Motor neuron (in vitro differentiated cells): ENCODE measurements at regions not wholly inside any gene's neighbourhood (a gene's known extent, or its start where the extent isn't known, plus 50 kb on each side); places are given as distances from the start of the nearest gene placed in this dataset.
"Not testable (repeated sequence)": the region's sequence is repeated elsewhere in the genome, so short reads cannot be mapped to it uniquely, and the experiment has no call there.

Source experiments
- ATAC-seq, 8 experiments: fragments of 200-7000 bp; cut with Tn5 transposase; replicated peaks in 6 of 8; 2 replicates each; pipeline ENCODE4 v1.8.0; 2021; ENCODE audit warnings: mild to moderate bottlenecking in 8 of 8, moderate library complexity in 8 of 8
- H3K27ac ChIP-seq, 2 donors: fragments of 250-450 bp; sonication (Bioruptor Pico); 2 replicates each; pipeline ENCODE4 v1.9.0; 2021; ENCODE audit warnings: antibody characterized with exemption in 2 of 2, mild to moderate bottlenecking in 2 of 2, moderate library complexity in 1 of 2
- H3K4me1 ChIP-seq, 2 donors: fragments of 250-450 bp; sonication (Bioruptor Pico); replicated peaks in 1 of 2; 2 replicates each; pipeline ENCODE4 v1.6.1; 2021; ENCODE audit warnings: antibody characterized with exemption in 2 of 2, mild to moderate bottlenecking in 2 of 2, moderate library complexity in 1 of 2
- H3K4me3 ChIP-seq, 5 donors: fragments of 250-450 bp; sonication (Bioruptor Pico); 2 replicates each; pipeline ENCODE4 v1.9.0; 2021; ENCODE audit warnings: antibody characterized with exemption in 5 of 5, mild to moderate bottlenecking in 5 of 5, moderate library complexity in 4 of 5
- WGBS, 10 experiments: fragments of 450-650 bp; shearing (Covaris generic); methylation state at CpG; one replicate each; pipeline ENCODE4 v1.0.0; 2022; 5-methylcytosine and 5-hydroxymethylcytosine counted together
- in situ Hi-C, 9 experiments: fragments of 400-800 bp; cut with MboI; loops; one replicate each; pipeline ENCODE4 v1.15.0; 2021; ENCODE audit warnings: low sequenced_read_pairs in 9 of 9, low pct_unique_long_range_greater_than_20kb in 2 of 9; ENCODE audit not compliant: unreplicated experiment in 9 of 9

DNA sequence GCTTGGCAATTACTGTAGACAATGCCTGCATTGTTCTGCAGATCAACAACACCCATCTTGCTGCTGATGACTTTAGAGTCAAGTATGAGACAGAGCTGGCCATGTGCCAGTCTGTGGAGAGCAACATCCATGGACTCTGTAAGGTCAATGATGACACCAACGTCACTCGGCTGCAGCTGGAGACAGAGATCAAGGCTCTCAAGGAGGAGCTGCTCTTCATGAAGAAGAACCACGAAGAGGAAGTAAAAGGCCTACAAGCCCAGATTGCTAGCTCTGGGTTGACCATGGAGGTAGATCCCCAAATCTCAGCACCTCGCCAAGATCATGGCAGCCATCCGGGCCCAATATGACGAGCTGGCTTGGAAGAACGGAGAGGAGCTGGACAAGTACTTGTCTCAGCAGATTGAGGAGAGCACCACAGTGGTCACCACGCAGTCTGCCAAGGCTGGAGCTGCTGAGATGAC, 69.4 kb upstream of the RTL6 start:
- in situ Hi-C loops, result not testable (repeated sequence)

DNA sequence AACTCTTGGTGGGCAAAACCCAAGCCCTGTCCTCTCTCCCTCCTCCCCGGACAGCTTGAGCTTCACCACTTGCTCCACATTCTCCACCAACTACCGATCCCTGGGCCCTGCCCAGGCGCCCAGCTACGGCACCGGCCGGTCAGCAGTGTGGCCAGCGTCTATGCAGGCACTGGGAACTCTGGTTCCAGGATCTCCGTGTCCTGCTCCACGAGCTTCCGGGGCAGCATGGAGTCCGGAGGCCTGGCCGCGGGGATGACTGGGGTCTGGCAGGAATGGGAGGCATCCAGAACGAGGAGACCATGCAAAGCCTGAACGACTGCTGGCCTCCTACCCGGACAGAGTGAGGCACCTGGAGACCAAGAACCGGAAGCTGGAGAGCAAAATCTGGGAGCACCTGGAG, 68.9 kb upstream of the RTL6 start:
- in situ Hi-C loops, result no loop called here
- H3K4me3 ChIP-seq, result no peak overlapping the region
- ATAC-seq, result no peak
- 75 to 97% (median 88%) methylated on average over 2 to 8 of the region's 17 CpGs; no CpG with 5 or more reads in 5 of the 10 experiments for WGBS, 10 experiments
- H3K4me1 ChIP-seq, result peaks cover 0 to 12% of the 10 kb centered on the region in 2 donors
- H3K27ac ChIP-seq, result no peak overlapping the region

More for the DNA sequence above, 69.4 kb upstream of the RTL6 start:
- not testable (repeated sequence) for H3K27ac ChIP-seq, H3K4me3 ChIP-seq, ATAC-seq
- WGBS, 10 experiments, result 60 to 91% (median 82%) methylated on average over 1 to 7 of the region's 8 CpGs; no CpG with 5 or more reads in 4 of the 10 experiments
- peaks cover 0 to 16% of the 10 kb centered on the region in 2 donors for H3K4me1 ChIP-seq

DNA sequence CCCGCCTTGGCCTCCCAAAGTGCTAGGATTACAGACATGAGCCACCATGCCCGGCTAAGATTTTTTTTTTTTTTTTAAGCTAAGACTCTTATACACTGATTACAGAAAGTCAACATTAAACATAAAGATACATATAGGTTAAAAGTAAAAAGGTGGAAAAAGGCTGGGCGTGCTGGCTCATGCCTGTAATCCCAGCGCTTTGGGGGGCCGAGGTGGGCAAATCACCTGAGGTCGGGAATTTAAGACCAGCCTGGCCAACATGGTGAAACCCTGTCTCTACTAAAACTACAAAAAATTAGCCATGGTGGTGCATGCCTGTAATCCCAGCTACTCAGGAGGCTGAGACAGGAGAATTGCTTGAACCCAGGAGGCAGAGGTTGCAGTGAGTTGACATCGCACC, 64.6 kb upstream of the RTL6 start:
- ATAC-seq, H3K4me1 ChIP-seq, H3K4me3 ChIP-seq, H3K27ac ChIP-seq, in situ Hi-C loops: not testable (repeated sequence)
- WGBS, 10 experiments, result 78 to 100% (median 93%) methylated on average over 1 to 7 of the region's 7 CpGs; no CpG with 5 or more reads in 1 of the 10 experiments

DNA sequence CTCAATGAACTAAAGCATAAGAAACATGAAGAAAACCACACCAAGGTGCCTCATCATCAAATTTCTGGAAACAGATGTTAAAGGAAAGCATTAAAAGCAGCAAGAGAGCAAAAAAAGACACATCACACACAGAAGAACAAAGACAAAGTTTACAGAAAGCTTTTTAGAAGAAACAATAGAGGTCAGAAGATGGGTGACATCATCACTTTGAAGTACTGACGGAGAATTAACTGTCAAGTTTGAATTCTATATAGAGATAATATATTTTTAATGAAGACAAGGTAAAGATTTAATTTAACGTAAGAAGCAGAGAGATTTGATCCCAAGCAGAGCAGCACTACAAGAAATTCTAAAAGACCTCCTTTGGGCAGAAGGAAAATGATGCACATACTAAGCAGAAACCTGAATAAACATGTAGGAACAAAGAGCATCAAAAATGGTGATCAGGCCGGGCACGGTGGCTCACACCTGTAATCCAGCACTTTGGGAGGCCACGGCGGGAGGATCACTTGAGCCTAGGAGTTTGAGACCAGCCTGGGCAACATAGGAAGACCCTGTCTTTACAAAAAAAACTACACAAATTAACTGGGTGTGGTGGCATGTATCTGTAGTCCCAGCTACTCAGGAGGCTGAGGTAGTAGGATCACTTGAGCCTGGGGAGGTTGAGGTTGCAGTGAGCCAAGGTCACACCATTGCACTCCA, 63.3 kb upstream of the RTL6 start:
- WGBS, 10 experiments, result 67 to 100% (median 90%) methylated on average over 2 to 6 of the region's 6 CpGs
- Histone ChIP-seq H3K4me3 (no peak overlapping the region), H3K27ac (no peak overlapping the region), H3K4me1 (no peaks in the 10 kb centered on the region)
- in situ Hi-C loops, result no loop called here
- ATAC-seq, result no peak

DNA sequence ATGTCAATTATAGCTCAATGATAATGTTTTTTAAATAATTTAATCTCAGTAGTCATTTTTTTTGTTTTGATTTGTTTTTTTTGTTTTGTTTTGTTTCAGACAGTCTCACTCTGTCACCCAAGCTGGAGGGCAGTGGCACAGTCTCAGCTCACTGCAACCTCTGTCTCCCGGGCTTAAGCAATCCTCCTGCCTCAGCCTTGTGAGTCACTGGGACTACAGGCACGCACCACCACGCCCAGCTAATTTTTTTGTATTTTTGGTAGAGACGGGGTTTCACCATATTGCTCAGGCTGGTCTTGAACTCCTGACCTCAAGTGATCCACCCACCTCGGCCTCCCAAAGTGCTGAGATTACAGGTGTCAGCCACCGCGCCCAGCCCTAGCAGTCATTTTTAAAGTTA, 60.6 kb upstream of the RTL6 start:
- in situ Hi-C loops, H3K4me1 ChIP-seq, H3K27ac ChIP-seq, H3K4me3 ChIP-seq: not testable (repeated sequence)
- ATAC-seq, result peak in 2 of 8 experiments; percentile 96 to 100
- 4 to 100% (median 88%) methylated on average over 1 to 7 of the region's 7 CpGs; no CpG with 5 or more reads in 2 of the 10 experiments for WGBS, 10 experiments

DNA sequence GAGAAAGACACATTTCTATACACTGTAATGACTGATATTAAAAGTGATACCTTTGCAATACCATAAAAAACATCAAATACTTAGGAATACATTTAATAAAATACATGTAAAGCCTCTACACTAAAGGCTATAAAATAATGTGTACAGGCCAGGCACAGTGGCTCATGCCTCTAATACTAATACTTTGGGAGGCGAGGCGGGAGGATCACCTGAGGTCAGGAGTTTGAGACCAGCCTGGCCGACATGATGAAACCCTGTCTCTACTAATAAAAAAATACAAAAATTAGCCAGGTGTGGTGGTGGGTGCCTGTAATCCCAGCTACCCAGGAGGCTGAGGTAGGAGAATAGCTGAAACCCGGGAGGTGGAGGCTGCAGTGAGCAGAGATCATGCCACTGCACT, 59.8 kb upstream of the RTL6 start:
- in situ Hi-C loops, H3K4me1 ChIP-seq, H3K4me3 ChIP-seq, H3K27ac ChIP-seq, ATAC-seq: not testable (repeated sequence)
- WGBS, 10 experiments, result 82 to 100% (median 96%) methylated on average over 1 to 3 of the region's 4 CpGs; no CpG with 5 or more reads in 3 of the 10 experiments

DNA sequence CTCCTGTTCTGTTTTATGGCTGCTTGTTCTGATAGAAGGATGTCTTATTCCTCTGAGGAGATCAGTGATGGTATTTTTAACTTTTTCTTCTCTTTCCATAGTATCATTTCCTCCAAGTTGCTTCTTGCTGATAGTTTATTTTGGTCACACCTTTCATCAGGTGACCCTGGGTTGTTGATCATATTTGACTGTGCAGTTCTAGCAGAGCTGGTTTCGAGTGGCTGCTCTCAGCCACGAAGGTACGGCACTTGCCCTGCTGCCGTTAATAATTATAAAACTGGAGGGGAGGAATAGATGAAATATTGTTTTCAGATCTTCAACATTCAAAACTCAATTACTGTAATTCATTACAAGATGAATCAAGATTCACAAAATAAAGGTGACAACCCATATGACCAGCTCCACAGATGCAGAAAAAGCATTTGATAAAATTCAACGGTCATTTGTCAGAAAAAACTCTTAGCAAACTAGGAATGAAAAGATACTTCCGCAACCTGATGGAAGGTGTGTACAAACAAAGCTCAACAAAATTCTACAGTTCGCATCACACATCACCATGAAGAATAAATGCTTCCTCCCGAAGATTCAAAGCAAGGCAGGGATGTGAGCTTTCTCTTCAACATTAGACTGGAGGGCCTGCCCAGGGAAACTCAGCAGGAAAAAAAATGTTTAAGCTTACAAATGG, 59.2 kb upstream of the RTL6 start:
- Histone ChIP-seq H3K4me3 (no peak overlapping the region), H3K27ac (no peak overlapping the region), H3K4me1 (no peaks in the 10 kb centered on the region)
- in situ Hi-C loops, result no loop called here
- no peak for ATAC-seq
- 85 to 96% (median 91%) methylated on average over 3 to 8 of the region's 8 CpGs; no CpG with 5 or more reads in 1 of the 10 experiments for WGBS, 10 experiments

DNA sequence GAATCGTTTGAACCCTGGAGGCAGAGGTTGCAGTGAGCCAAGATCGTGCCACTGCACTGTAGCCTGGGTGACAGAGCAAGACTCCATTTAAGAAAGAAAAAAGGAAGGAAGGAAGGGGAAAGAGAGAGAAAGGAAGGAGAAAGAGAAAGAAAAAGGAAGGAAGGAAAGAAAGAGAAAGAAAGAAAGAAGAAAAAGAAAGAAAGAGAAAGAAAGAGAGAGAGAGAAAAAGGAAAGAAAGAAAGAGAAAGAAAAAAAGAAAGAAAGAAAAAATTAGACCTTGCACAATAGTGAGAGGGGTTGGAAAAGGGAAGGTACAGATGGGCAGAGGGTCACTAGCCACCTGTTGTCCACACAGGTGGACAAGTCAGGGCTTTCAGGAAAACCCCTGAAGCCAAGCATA, 57.6 kb upstream of the RTL6 start:
- 35 to 90% (median 71%) methylated on average over 2 of the region's 2 CpGs for WGBS, 10 experiments
- no peak overlapping the region for H3K27ac ChIP-seq
- peaks cover 3 to 7% of the 10 kb centered on the region in 2 donors for H3K4me1 ChIP-seq
- in situ Hi-C loops, result no loop called here
- no peak overlapping the region for H3K4me3 ChIP-seq
- no peak for ATAC-seq

DNA sequence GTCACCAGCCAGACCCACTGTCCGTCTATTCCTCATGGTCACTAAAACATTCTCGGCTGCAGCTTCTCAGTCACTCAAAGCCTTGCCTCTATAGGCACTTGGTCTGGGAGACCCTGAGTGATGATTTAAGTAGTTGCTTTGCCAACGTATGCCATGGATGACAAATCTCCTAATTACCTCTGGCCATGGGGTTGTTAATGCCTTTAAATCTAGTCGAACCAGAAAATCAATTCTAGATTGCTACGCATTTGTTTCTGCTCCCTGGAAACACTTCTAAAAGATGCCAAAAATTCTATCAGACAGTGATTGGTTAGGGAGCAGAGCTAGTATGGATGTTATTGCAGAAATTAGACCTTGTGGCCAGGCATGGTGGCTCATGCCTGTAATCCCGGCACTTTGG, 57.0 kb upstream of the RTL6 start:
- ATAC-seq, result no peak
- WGBS, 10 experiments, result 60 to 100% (median 70%) methylated on average over 2 to 6 of the region's 6 CpGs; no CpG with 5 or more reads in 2 of the 10 experiments
- Histone ChIP-seq H3K4me1 (peaks cover 6 to 11% of the 10 kb centered on the region in 2 donors), H3K27ac (no peak overlapping the region), H3K4me3 (no peak overlapping the region)
- in situ Hi-C loops, result no loop called here

DNA sequence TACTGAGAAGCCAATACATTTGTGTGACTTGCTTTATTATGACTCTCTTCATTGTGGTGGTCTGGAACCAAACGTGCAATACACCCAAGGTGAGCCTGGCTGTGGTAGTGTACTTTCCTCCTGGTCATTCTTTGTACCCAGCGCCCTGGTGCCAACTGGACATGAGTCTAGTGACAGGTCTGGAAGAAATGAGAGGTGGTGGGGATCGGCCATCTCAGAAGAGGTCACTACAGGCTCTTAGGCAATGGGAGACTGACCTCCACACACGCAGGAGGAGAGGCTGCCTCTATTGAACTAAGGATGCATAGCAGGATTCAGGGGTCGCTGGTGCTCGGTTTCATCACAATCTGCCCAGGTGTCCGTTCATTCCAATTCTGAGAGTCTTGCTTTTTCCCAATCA, 56.4 kb upstream of the RTL6 start:
- H3K4me3 ChIP-seq, result no peak overlapping the region
- no peak overlapping the region for H3K27ac ChIP-seq
- WGBS, 10 experiments, result 47 to 100% (median 66%) methylated on average over 2 to 5 of the region's 7 CpGs; no CpG with 5 or more reads in 3 of the 10 experiments
- in situ Hi-C loops, result no loop called here
- no peak for ATAC-seq
- peaks cover 8 to 16% of the 10 kb centered on the region in 2 donors for H3K4me1 ChIP-seq

DNA sequence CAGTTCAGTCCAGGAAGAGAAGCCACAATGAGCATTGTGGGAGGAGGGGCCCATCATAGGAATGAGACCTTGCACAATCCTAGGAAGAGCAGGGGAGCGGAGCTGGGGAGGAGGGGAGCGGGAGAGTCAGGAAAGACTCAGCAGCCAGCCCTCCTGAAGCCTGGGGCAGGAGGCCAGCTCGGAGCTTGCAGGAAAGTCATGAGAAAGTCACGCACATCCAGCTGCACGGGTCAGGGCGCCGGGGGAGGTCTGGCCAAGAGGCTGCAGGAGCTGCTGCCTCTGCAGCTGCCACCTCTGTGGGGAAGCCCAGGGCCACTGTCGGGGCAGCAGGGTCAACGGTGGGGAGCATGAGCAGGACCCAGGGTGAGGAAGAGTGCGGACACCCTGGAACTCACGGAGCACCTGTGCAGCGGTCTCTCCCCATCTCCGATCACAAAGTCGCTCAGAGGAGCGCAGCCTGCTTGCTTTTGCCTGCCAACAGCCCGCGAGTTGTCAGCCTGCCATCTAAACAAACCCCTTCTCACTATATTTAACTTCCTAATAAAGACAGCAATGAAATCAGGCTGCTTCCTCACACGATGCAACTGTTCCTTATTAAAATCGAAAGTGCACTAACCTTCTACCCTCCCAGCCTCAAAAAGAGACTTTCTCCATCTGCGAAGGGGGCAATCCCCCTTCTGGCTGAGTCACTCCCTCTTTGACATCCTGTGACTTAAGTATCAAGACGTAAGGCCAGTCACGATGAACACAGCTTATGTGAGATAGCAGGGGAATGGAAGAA, 52.9 kb upstream of the RTL6 start:
- Histone ChIP-seq H3K27ac (peak overlapping the region in 1 of 2 donors; percentile 12), H3K4me1 (peaks cover 8 to 20% of the 10 kb centered on the region in 2 donors), H3K4me3 (no peak overlapping the region)
- in situ Hi-C loops, result no loop called here
- WGBS, 10 experiments, result 3 to 88% (median 62%) methylated on average over 1 to 12 of the region's 22 CpGs; no CpG with 5 or more reads in 3 of the 10 experiments
- peak; percentile 69 to 92 (median 86) for ATAC-seq

DNA sequence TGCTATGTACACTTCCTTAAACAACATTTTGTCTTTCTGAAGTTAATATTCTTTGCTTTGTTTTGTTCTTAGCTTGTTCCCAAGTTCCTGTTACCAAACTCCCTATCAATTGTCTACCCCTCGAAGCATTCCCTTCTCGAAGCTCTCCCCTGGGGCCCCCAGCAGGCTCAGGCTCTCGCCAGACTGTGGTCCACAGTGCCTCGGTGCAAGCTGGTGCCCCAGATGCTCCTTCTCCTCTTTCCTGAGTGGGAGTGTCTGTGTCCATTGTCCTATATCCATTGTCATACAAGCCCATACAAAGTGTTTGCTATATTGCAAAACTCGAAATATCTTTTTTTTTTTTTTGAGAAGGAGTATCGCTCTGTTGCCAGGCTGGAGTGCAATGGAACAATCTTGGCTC, 51.7 kb upstream of the RTL6 start:
- ATAC-seq, result no peak
- WGBS, 10 experiments, result 43 to 90% (median 65%) methylated on average over 1 to 6 of the region's 6 CpGs; no CpG with 5 or more reads in 1 of the 10 experiments
- in situ Hi-C loops, result no loop called here
- H3K4me3 ChIP-seq, result no peak overlapping the region
- peaks cover 8 to 20% of the 10 kb centered on the region in 2 donors for H3K4me1 ChIP-seq
- H3K27ac ChIP-seq, result no peak overlapping the region

DNA sequence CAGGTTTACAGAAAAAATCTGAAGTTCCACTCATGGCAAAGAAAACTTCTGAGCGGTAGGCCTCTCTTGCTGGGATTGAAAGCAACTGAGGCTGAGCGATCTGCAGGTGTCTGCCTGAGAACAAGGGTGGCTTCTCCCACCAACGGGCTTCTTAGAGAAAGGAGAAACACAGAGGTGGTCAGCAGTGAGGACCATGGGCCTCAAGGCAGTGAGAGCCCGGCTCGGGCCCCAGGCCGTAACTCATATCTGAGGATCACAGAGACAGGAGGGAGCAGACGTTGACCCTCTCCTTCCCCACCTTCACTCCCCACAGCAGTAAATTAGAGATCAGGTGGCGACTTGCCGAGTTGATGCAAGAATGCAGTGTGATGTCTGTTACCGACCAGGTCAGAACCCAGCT, 50.9 kb upstream of the RTL6 start:
- H3K4me1 ChIP-seq, result peaks cover 9 to 26% of the 10 kb centered on the region in 2 donors
- in situ Hi-C loops, result no loop called here
- H3K27ac ChIP-seq, result peak overlapping the region in 1 of 2 donors; percentile 21
- H3K4me3 ChIP-seq, result no peak overlapping the region
- WGBS, 10 experiments, result 77 to 100% (median 86%) methylated on average over 1 to 5 of the region's 10 CpGs; no CpG with 5 or more reads in 4 of the 10 experiments
- peak in 1 of 8 experiments; percentile 49 for ATAC-seq
